ENCODE measurements at regions not wholly inside any gene's neighbourhood (a gene's known extent, or its start where the extent isn't known, plus 50 kb on each side); places are given as distances from the start of the nearest gene placed in this dataset.

DNA sequence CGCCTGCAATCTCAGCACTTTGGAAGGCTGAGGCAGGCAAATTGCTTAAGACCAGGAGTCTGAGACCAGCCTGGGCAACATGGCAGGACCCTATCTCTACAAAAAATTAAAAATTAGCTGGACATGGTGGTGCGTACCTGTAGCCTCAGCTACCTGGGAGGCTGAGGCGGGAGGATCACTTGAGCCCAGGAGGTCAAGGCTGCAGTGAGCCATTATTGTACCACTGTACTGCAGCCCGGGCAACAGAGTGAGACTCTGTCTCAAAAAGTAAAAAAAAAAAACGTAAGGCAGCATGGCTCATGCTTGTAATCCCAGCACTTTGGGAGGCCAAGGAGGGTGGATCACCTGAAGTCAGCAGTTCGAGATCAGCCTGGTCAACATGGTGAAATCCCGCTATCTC is 263.6 kb downstream of the PARN start:
- no peak for TF ChIP-seq JUNB (CRISPR knock-in tag; conservative IDR thresholded peaks at IDR 0.05)
- TF ChIP-seq ZBTB1 (CRISPR knock-in tag; IDR thresholded peaks at IDR 0.05; ENCODE audit: borderline replicate concordance, low read depth): no peak
- TF ChIP-seq POLR2AphosphoS5 (IDR thresholded peaks at IDR 0.05; ENCODE audit: control insufficient read depth, insufficient read depth, low read depth, low read length): no peak
- no peak for TF ChIP-seq TCF7L2 (IDR thresholded peaks at IDR 0.05; ENCODE audit: low read depth, low read length)
- no peak for TF ChIP-seq TBP (optimal IDR thresholded peaks at IDR 0.05; ENCODE audit: low read depth, low read length)
- no peak for TF ChIP-seq STAT5B (CRISPR knock-in tag; IDR thresholded peaks at IDR 0.05)
- TF ChIP-seq, protein P1, sequence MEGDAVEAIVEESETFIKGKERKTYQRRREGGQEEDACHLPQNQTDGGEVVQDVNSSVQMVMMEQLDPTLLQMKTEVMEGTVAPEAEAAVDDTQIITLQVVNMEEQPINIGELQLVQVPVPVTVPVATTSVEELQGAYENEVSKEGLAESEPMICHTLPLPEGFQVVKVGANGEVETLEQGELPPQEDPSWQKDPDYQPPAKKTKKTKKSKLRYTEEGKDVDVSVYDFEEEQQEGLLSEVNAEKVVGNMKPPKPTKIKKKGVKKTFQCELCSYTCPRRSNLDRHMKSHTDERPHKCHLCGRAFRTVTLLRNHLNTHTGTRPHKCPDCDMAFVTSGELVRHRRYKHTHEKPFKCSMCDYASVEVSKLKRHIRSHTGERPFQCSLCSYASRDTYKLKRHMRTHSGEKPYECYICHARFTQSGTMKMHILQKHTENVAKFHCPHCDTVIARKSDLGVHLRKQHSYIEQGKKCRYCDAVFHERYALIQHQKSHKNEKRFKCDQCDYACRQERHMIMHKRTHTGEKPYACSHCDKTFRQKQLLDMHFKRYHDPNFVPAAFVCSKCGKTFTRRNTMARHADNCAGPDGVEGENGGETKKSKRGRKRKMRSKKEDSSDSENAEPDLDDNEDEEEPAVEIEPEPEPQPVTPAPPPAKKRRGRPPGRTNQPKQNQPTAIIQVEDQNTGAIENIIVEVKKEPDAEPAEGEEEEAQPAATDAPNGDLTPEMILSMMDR (IDR thresholded peaks at IDR 0.05 in 2 of 3, conservative IDR thresholded peaks at IDR 0.05 in 1 of 3; ENCODE audit: insufficient read depth in 2 of 3, low read depth in 1 of 3, low read length in 3 of 3): no peak
- no peak for TF ChIP-seq ZNF436 (CRISPR knock-in tag; IDR thresholded peaks at IDR 0.05)
- no peak for TF ChIP-seq JUN (IDR thresholded peaks at IDR 0.05; ENCODE audit: borderline replicate concordance, low read depth, low read length)
- TF ChIP-seq JUN (CRISPR knock-in tag; IDR thresholded peaks at IDR 0.05; ENCODE audit: borderline replicate concordance): no peak
- TF ChIP-seq POLR2A (conservative IDR thresholded peaks at IDR 0.05): no peak
